GM19351 (cell line): ENCODE measurements at regions not wholly inside any gene's neighbourhood (a gene's known extent, or its start where the extent isn't known, plus 50 kb on each side); places are given as distances from the start of the nearest gene placed in this dataset.

Experiments used
- ATAC-seq: cut with Tn5 transposase; IDR thresholded peaks from one replicate; pipeline ENCODE4 v1.9.1; 2021; ENCODE audit warnings: mild to moderate bottlenecking, moderate library complexity; ENCODE audit not compliant: unreplicated experiment

DNA sequence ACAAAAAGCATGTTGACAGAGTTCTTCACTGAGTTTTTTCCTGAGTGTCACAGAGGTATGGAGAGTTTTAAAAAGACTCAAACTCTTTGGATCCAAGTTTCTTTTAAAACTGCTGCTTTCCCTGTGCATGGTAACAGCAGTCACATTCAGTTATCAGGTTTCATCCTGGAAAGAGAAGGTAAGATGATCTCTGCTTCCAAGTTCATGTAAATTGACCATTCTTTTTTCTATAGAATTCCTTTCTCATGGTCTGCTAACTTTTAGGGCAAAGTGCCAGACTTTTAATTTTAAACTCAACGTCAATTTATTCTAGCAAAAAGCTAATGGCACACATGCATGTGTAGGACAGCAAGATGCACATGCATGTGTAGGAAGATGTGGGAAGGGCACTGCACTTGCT, 52.5 kb upstream of the PRLR start:
- ATAC-seq: no peak

DNA sequence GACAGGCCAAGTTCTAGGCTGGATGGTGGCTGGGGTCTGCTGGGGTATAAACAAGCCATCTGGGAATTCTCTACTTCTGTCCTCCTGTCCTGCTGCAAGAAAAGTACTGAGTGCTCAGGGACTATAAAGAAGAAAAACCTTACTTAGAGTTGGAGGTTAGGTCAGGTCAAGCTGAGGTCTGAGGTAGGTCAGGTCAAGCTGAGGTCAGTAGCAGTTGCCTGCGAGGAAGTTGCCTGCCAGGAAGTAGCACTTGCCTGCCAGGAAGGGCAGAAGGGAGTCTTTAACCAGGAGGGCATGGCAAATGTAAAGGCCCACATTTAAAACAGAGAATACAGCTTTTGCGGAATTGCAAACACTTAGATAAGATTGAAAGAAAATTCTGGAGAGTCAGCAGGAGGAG, 51.3 kb upstream of the PRLR start:
- ATAC-seq: no peak
